Thyroid gland (tissue), 4 donors: ENCODE measurements at regions not wholly inside any gene's neighbourhood (a gene's known extent, or its start where the extent isn't known, plus 50 kb on each side); places are given as distances from the start of the nearest gene placed in this dataset.

ENCODE experiments used
- DNase-seq, 2 donors: peaks; one replicate each; pipeline ENCODE4 v3.0.0-alpha.2; 2019
- H3K27ac ChIP-seq, 3 donors: fragments of 200-600 bp; sonication (generic); 1 replicate in 2 of 3; 2 replicates in 1 of 3; pipeline ENCODE4 v1.5.1; 2016 to 2019; ENCODE audit warnings: mild to moderate bottlenecking in 1 of 3, moderate library complexity in 1 of 3
- H3K27me3 ChIP-seq: fragments of 200-600 bp; sonication (generic); one replicate; pipeline ENCODE4 v1.5.1; 2019
- H3K36me3 ChIP-seq, 2 donors: fragments of 200-600 bp; sonication (generic); one replicate each; pipeline ENCODE4 v1.5.1; 2016 to 2019
- H3K4me1 ChIP-seq, 2 donors: fragments of 200-600 bp; sonication (generic); one replicate each; pipeline ENCODE4 v1.5.1; 2017 to 2019
- H3K4me3 ChIP-seq, 3 donors: fragments of 200-600 bp; sonication (generic); replicated peaks in 1 of 3; 1 replicate in 2 of 3; 2 replicates in 1 of 3; pipeline ENCODE4 v1.5.1; 2016; ENCODE audit warnings: mild to moderate bottlenecking in 1 of 3
- H3K9me3 ChIP-seq: fragments of 200-600 bp; sonication (generic); one replicate; pipeline ENCODE4 v1.5.1; 2017
- POLR2A ChIP-seq, 2 donors: fragments of 450-650 bp; IDR thresholded peaks; one replicate each; pipeline ENCODE4 v1.6.1; 2017; ENCODE audit warnings: antibody characterized with exemption in 2 of 2, mild to moderate bottlenecking in 2 of 2, moderate library complexity in 1 of 2
- WGBS, 2 donors: methylation state at CpG; one replicate each; pipeline ENCODE4 v1.1.5; 2017; 5-methylcytosine and 5-hydroxymethylcytosine counted together
- intact Hi-C: fragments of 100-400 bp; cut with DNase I; formaldehyde crosslinking; loops from one replicate; pipeline ENCODE4 v1.15.1; 2023
- TF ChIP-seq, protein P1 (sequence below), 6 experiments: fragments of 200-600 bp in 3 of 6; fragments of 450-650 bp in 3 of 6; sonication (generic) in 3 of 6; IDR thresholded peaks; one replicate each; pipeline ENCODE4 v1.5.1; 2016 to 2019; ENCODE audit warnings: antibody characterized with exemption in 6 of 6, mild to moderate bottlenecking in 2 of 6, inconsistent platforms in 1 of 6, moderate library complexity in 1 of 6

DNA sequence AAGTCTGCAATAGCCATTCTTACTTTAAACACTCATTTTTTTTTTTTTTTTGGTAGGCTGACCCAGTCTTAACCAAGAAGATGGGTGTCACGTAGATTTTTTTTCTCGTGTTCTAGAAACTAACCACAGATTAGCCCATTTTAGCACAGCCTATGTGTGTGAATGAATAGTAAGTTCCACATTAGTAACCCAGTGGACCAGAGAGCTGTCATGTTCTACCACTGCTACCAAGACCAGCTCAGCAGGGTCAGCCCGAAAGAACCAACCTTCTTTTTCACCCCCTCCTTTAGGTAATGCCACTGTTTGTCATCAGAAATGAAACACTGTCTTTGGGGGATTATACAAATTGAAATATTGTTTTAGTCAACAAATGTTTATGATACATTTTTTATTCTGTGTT is 221.1 kb upstream of the PLXNA2 start:
- H3K27me3 ChIP-seq, result no peaks in the 10 kb centered on the region
- H3K4me3 ChIP-seq, result no peak overlapping the region
- H3K27ac ChIP-seq, result no peak overlapping the region
- no peak for TF ChIP-seq POLR2A (IDR thresholded peaks at IDR 0.05)
- TF ChIP-seq, protein P1, sequence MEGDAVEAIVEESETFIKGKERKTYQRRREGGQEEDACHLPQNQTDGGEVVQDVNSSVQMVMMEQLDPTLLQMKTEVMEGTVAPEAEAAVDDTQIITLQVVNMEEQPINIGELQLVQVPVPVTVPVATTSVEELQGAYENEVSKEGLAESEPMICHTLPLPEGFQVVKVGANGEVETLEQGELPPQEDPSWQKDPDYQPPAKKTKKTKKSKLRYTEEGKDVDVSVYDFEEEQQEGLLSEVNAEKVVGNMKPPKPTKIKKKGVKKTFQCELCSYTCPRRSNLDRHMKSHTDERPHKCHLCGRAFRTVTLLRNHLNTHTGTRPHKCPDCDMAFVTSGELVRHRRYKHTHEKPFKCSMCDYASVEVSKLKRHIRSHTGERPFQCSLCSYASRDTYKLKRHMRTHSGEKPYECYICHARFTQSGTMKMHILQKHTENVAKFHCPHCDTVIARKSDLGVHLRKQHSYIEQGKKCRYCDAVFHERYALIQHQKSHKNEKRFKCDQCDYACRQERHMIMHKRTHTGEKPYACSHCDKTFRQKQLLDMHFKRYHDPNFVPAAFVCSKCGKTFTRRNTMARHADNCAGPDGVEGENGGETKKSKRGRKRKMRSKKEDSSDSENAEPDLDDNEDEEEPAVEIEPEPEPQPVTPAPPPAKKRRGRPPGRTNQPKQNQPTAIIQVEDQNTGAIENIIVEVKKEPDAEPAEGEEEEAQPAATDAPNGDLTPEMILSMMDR (IDR thresholded peaks at IDR 0.05), result no peak
- peaks cover 0 to 8% of the 10 kb centered on the region in 2 donors for H3K4me1 ChIP-seq
- DNase-seq, result no peak
- no peaks in the 10 kb centered on the region for H3K9me3 ChIP-seq
- H3K36me3 ChIP-seq, result no peaks in the 10 kb centered on the region
- intact Hi-C loops, result no loop called here
- WGBS, 2 donors, result 91 to 93% methylated on average over 3 of the region's 3 CpGs

GRCh38 chr1:208465786-208466590 is 221.8 kb upstream of the PLXNA2 start:
- DNase-seq, result no peak
- WGBS, 2 donors, result 77 to 91% methylated on average over 4 of the region's 4 CpGs
- TF ChIP-seq, protein P1 (IDR thresholded peaks at IDR 0.05), result no peak
- TF ChIP-seq POLR2A (IDR thresholded peaks at IDR 0.05), result no peak
- intact Hi-C loops, result no loop called here
- no peaks in the 10 kb centered on the region for H3K27me3 ChIP-seq
- no peak overlapping the region for H3K27ac ChIP-seq
- no peaks in the 10 kb centered on the region for H3K9me3 ChIP-seq
- H3K4me3 ChIP-seq, result no peak overlapping the region
- H3K36me3 ChIP-seq, result no peaks in the 10 kb centered on the region
- peaks cover 0 to 8% of the 10 kb centered on the region in 2 donors for H3K4me1 ChIP-seq

DNA sequence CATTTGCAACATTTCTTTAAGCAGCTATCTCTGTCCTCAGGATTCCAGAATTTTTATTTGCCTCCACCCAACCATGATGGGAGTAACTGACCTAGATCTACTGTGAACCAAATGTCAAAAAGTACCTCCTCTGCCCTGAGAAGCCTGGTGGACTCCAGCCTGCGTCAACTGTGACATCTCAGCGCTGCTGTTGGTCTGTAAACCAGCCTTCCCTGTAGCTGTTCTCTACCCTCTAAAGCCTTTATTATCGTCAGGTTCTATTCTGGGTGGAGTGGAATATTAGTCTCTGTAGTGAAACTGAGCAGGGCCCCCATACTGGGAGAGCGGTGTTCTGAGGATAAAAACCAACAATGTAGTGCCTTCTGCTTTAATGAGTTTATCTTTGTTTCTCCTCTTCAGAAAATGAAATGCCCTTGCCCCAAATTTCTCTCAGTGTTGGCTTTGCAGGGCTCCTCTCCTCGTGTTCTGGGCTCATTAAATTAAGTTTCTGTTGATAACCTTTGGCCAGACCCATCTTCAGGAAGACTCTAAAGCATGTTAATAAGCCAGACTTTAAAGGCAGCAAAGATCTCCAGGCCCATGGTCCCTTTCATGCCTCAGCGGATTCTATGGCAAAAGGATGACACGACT is 223.1 kb upstream of the PLXNA2 start:
- intact Hi-C loops, result no loop called here
- TF ChIP-seq POLR2A (IDR thresholded peaks at IDR 0.05), result no peak
- TF ChIP-seq, protein P1 (IDR thresholded peaks at IDR 0.05), result no peak

DNA sequence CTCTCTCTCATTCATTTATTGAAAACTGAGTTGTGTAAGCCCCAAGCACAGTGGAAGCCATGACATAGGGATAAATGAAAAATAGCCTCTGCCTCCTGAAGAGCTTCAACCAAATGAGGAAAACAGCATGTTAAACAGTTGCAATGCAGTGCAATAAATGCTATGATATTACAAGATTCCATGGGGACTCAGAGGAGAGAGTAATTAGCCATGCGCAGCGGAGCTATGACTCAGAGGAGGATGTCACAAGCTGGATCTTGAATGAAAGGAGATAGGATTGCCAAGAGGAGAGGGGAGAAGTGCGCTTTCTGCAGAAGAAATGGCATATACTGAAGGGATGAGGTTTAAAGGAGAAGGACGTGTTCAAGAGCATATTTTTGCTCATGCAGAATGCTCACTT is 231.3 kb upstream of the PLXNA2 start:
- peaks cover 35 to 53% of the 10 kb centered on the region in 2 donors for H3K4me1 ChIP-seq
- H3K36me3 ChIP-seq, result no peaks in the 10 kb centered on the region
- no peak overlapping the region for H3K4me3 ChIP-seq
- H3K9me3 ChIP-seq, result no peaks in the 10 kb centered on the region
- DNase-seq, result peak; percentile 55 to 59
- H3K27ac ChIP-seq, result peak overlapping the region in 2 of 3 donors; percentile 65 to 66
- TF ChIP-seq, protein P1 (IDR thresholded peaks at IDR 0.05), result no peak
- no peak for TF ChIP-seq POLR2A (IDR thresholded peaks at IDR 0.05)
- no peaks in the 10 kb centered on the region for H3K27me3 ChIP-seq
- 11 to 21% methylated on average over 4 of the region's 4 CpGs for WGBS, 2 donors
- intact Hi-C loops, result no loop called here

More for the DNA sequence above, 223.1 kb upstream of the PLXNA2 start:
- Histone ChIP-seq H3K27ac (no peak overlapping the region), H3K27me3 (no peaks in the 10 kb centered on the region), H3K4me3 (no peak overlapping the region), H3K9me3 (no peaks in the 10 kb centered on the region), H3K4me1 (peaks cover 0 to 8% of the 10 kb centered on the region in 2 donors), H3K36me3 (no peaks in the 10 kb centered on the region)
- DNase-seq, result no peak
- WGBS, 2 donors, result 93 to 94% methylated on average over 7 of the region's 7 CpGs
